Ishikawa (cell line): ENCODE measurements at regions not wholly inside any gene's neighbourhood (a gene's known extent, or its start where the extent isn't known, plus 50 kb on each side); places are given as distances from the start of the nearest gene placed in this dataset.

Experiments
- CEBPB ChIP-seq: IDR thresholded peaks from 2 replicates; pipeline ENCODE4 v1.6.1; 2012
- CREB1 ChIP-seq: IDR thresholded peaks from 2 replicates; pipeline ENCODE4 v1.6.1; 2012; ENCODE audit warnings: low read depth
- EGR1 ChIP-seq: IDR thresholded peaks from 2 replicates; pipeline ENCODE4 v1.6.1; 2012
- EP300 ChIP-seq: IDR thresholded peaks from 2 replicates; pipeline ENCODE4 v1.6.1; 2012; ENCODE audit warnings: borderline replicate concordance
- FOXM1 ChIP-seq: IDR thresholded peaks from 2 replicates; pipeline ENCODE4 v1.6.1; 2012; ENCODE audit warnings: low read depth, borderline replicate concordance
- MAX ChIP-seq: IDR thresholded peaks from 2 replicates; pipeline ENCODE4 v1.6.1; 2012
- NFIC ChIP-seq: IDR thresholded peaks from 2 replicates; pipeline ENCODE4 v1.6.1; 2012
- RAD21 ChIP-seq: IDR thresholded peaks from 2 replicates; pipeline ENCODE4 v1.6.1; 2012; ENCODE audit warnings: low read depth
- REST ChIP-seq: IDR thresholded peaks from 2 replicates; pipeline ENCODE4 v1.6.1; 2012; ENCODE audit warnings: low read depth, mild to moderate bottlenecking
- TAF1 ChIP-seq: IDR thresholded peaks from 2 replicates; pipeline ENCODE4 v1.6.1; 2012; ENCODE audit warnings: low read depth, mild to moderate bottlenecking
- TCF12 ChIP-seq: IDR thresholded peaks from 2 replicates; pipeline ENCODE4 v1.6.1; 2012; ENCODE audit warnings: low read depth
- TEAD4 ChIP-seq: IDR thresholded peaks from 2 replicates; pipeline ENCODE4 v1.6.1; 2012
- USF1 ChIP-seq: IDR thresholded peaks from 2 replicates; pipeline ENCODE4 v1.6.1; 2012
- YY1 ChIP-seq: IDR thresholded peaks from 2 replicates; pipeline ENCODE4 v1.6.1; 2012; ENCODE audit warnings: low read depth
- ZBTB7A ChIP-seq: IDR thresholded peaks from 2 replicates; pipeline ENCODE4 v1.6.1; 2012; ENCODE audit warnings: low read depth

GRCh38 chr16:85511938-85512807 lies 100.9 kb upstream of the GSE1 start:
- no peak for TF ChIP-seq ZBTB7A
- TF ChIP-seq EGR1 = no peak
- TF ChIP-seq RAD21 = no peak
- no peak for TF ChIP-seq REST
- no peak for TF ChIP-seq TCF12
- no peak for TF ChIP-seq TAF1
- TF ChIP-seq YY1 = no peak
- TF ChIP-seq USF1 = no peak
- no peak for TF ChIP-seq MAX
- no peak for TF ChIP-seq FOXM1
- no peak for TF ChIP-seq NFIC
- TF ChIP-seq TEAD4 = no peak
- no peak for TF ChIP-seq CEBPB
- no peak for TF ChIP-seq CREB1
- TF ChIP-seq EP300 = no peak

GRCh38 chr16:85512808-85513115 lies 100.4 kb upstream of the GSE1 start:
- TF ChIP-seq EGR1 (no peak), RAD21 (no peak), MAX (no peak), FOXM1 (no peak), TEAD4 (no peak), CREB1 (no peak), REST (no peak), EP300 (no peak), YY1 (no peak)

GRCh38 chr16:85513180-85513579 lies 99.9 kb upstream of the GSE1 start:
- no peak for TF ChIP-seq EP300
- no peak for TF ChIP-seq TAF1
- no peak for TF ChIP-seq MAX
- TF ChIP-seq EGR1 = no peak
- TF ChIP-seq ZBTB7A = no peak
- TF ChIP-seq REST = no peak
- TF ChIP-seq FOXM1 = no peak
- no peak for TF ChIP-seq TEAD4
- no peak for TF ChIP-seq CEBPB
- TF ChIP-seq NFIC = no peak
- no peak for TF ChIP-seq RAD21
- TF ChIP-seq TCF12 = no peak
- TF ChIP-seq YY1 = no peak
- no peak for TF ChIP-seq CREB1
- TF ChIP-seq USF1 = no peak

GRCh38 chr16:85513649-85514048 lies 99.5 kb upstream of the GSE1 start:
- TF ChIP-seq CREB1 (no peak), FOXM1 (no peak), USF1 (no peak), EGR1 (no peak), ZBTB7A (no peak), REST (no peak), MAX (no peak), EP300 (no peak), YY1 (no peak), NFIC (no peak), CEBPB (no peak), TEAD4 (no peak), TAF1 (no peak), TCF12 (no peak), RAD21 (no peak)
